ENCODE measurements at regions not wholly inside any gene's neighbourhood (a gene's known extent, or its start where the extent isn't known, plus 50 kb on each side); places are given as distances from the start of the nearest gene placed in this dataset.

- TF ChIP-seq ZNF165 (CRISPR knock-in tag; IDR thresholded peaks at IDR 0.05; ENCODE audit: borderline replicate concordance), result no peak
- TF ChIP-seq DPF2 (IDR thresholded peaks at IDR 0.05), result peak; percentile 65
- no peak for TF ChIP-seq TOE1 (IDR thresholded peaks at IDR 0.05; ENCODE audit: borderline replicate concordance)
- TF ChIP-seq TOE1 (CRISPR knock-in tag; IDR thresholded peaks at IDR 0.05; ENCODE audit: borderline replicate concordance, low read depth), result no peak
- TF ChIP-seq ATF1 (CRISPR knock-in tag; IDR thresholded peaks at IDR 0.05), result no peak
- no peak for TF ChIP-seq ATF1 (tag; IDR thresholded peaks at IDR 0.05)
- no peak for TF ChIP-seq BCOR (IDR thresholded peaks at IDR 0.05)
- peak; percentile 58; the same call in 1 of the 2 replicates for TF ChIP-seq SMARCA4 (IDR thresholded peaks at IDR 0.05)
- TF ChIP-seq NR2C1 (IDR thresholded peaks at IDR 0.05), result no peak
- TF ChIP-seq NR2C1 (tag; IDR thresholded peaks at IDR 0.05), result no peak
- no peak for TF ChIP-seq GTF3C2 (IDR thresholded peaks at IDR 0.05; ENCODE audit: borderline replicate concordance, extremely low read depth, insufficient read length)
- TF ChIP-seq NCOR1 (IDR thresholded peaks at IDR 0.05), result peak; percentile 58; the same call in 1 of the 2 replicates
- TF ChIP-seq ZSCAN29 (IDR thresholded peaks at IDR 0.05), result no peak
- TF ChIP-seq SIN3B (IDR thresholded peaks at IDR 0.05; ENCODE audit: low read depth), result no peak
- no peak for TF ChIP-seq PCBP2 (IDR thresholded peaks at IDR 0.05; ENCODE audit: low read depth, low read length, poor library complexity, severe bottlenecking)
- 0 out of 4 replicates have a peak, but pooled peaks of 1 of the 2 experiments have one; percentile 38 for TF ChIP-seq ZMIZ1 (IDR thresholded peaks at IDR 0.05; ENCODE audit: low read depth in 2 of 2, low read length in 2 of 2)
- TF ChIP-seq CREB3L1 (IDR thresholded peaks at IDR 0.05; ENCODE audit: borderline replicate concordance, low read depth), result no peak
- TF ChIP-seq ZNF780A (CRISPR knock-in tag; IDR thresholded peaks at IDR 0.05), result no peak
- TF ChIP-seq BHLHE40 (IDR thresholded peaks at IDR 0.05; ENCODE audit: low read length), result no peak
- peak; percentile 63; the same call in 1 of the 2 replicates for TF ChIP-seq EP300 (IDR thresholded peaks at IDR 0.05; ENCODE audit: low read length)
- peak; percentile 9; the same call in 1 of the 2 replicates for TF ChIP-seq NFIC (IDR thresholded peaks at IDR 0.05)
- no peak for TF ChIP-seq PHB (CRISPR knock-in tag; IDR thresholded peaks at IDR 0.05)
- TF ChIP-seq GATA2 (CRISPR knock-in tag; IDR thresholded peaks at IDR 0.05), result no peak
- TF ChIP-seq CBFA2T2 (conservative IDR thresholded peaks at IDR 0.05), result peak; percentile 66
Observed at GRCh38 chr2:196390243-196391148, 219.1 kb upstream of the STK17B start (continued).
